Stromal cell of bone marrow (primary cell): ENCODE measurements at regions not wholly inside any gene's neighbourhood (a gene's known extent, or its start where the extent isn't known, plus 50 kb on each side); places are given as distances from the start of the nearest gene placed in this dataset.
"Not testable (repeated sequence)": the region's sequence is repeated elsewhere in the genome, so short reads cannot be mapped to it uniquely, and the experiment has no call there.

Source experiments
- DNase-seq: peaks from one replicate; pipeline ENCODE4 v3.0.0-alpha.2; 2012; ENCODE audit warnings: low read depth

GRCh38 chr6:25181923-25182322 lies 97.3 kb upstream of the CARMIL1 start:
- no peak for DNase-seq

- no peak for DNase-seq
Measured at GRCh38 chr6:25186919-25187318, 92.3 kb upstream of the CARMIL1 start.

GRCh38 chr6:25188232-25188631 lies 90.9 kb upstream of the CARMIL1 start:
- no peak for DNase-seq

- peak; percentile 90 for DNase-seq
Measured at GRCh38 chr6:25192590-25193459, 86.3 kb upstream of the CARMIL1 start.

- peak; percentile 96 for DNase-seq
Measured at GRCh38 chr6:25193460-25194171, 85.6 kb upstream of the CARMIL1 start.

GRCh38 chr6:25194172-25194678 lies 84.9 kb upstream of the CARMIL1 start:
- DNase-seq: no peak

GRCh38 chr6:25196464-25196863 lies 82.7 kb upstream of the CARMIL1 start:
- DNase-seq: no peak

GRCh38 chr6:25197111-25197510 lies 82.1 kb upstream of the CARMIL1 start:
- DNase-seq: no peak

- DNase-seq: no peak
Measured at GRCh38 chr6:25199544-25199943, 79.6 kb upstream of the CARMIL1 start.

- peak; percentile 46 for DNase-seq
Measured at GRCh38 chr6:25202504-25202903, 76.7 kb upstream of the CARMIL1 start.

GRCh38 chr6:25205629-25206028 lies 73.5 kb upstream of the CARMIL1 start:
- DNase-seq: no peak

GRCh38 chr6:25207453-25208155 lies 71.6 kb upstream of the CARMIL1 start:
- not testable (repeated sequence) for DNase-seq

- no peak for DNase-seq
Measured at GRCh38 chr6:25215881-25216280, 63.3 kb upstream of the CARMIL1 start.

- no peak for DNase-seq
Measured at GRCh38 chr6:25217302-25217701, 61.9 kb upstream of the CARMIL1 start.

GRCh38 chr6:25217829-25218228 lies 61.3 kb upstream of the CARMIL1 start:
- no peak for DNase-seq

- DNase-seq: no peak
Measured at GRCh38 chr6:25218346-25218745, 60.8 kb upstream of the CARMIL1 start.

GRCh38 chr6:25219216-25219916 lies 59.8 kb upstream of the CARMIL1 start:
- DNase-seq: no peak

GRCh38 chr6:25219917-25220278 lies 59.3 kb upstream of the CARMIL1 start:
- DNase-seq: no peak

GRCh38 chr6:25220857-25221256 lies 58.3 kb upstream of the CARMIL1 start:
- DNase-seq: no peak

GRCh38 chr6:25222006-25222678 lies 57.0 kb upstream of the CARMIL1 start:
- DNase-seq: no peak

GRCh38 chr6:25223490-25223991 lies 55.6 kb upstream of the CARMIL1 start:
- peak; percentile 55 for DNase-seq
